ENCODE measurements at regions not wholly inside any gene's neighbourhood (a gene's known extent, or its start where the extent isn't known, plus 50 kb on each side); places are given as distances from the start of the nearest gene placed in this dataset.

DNA sequence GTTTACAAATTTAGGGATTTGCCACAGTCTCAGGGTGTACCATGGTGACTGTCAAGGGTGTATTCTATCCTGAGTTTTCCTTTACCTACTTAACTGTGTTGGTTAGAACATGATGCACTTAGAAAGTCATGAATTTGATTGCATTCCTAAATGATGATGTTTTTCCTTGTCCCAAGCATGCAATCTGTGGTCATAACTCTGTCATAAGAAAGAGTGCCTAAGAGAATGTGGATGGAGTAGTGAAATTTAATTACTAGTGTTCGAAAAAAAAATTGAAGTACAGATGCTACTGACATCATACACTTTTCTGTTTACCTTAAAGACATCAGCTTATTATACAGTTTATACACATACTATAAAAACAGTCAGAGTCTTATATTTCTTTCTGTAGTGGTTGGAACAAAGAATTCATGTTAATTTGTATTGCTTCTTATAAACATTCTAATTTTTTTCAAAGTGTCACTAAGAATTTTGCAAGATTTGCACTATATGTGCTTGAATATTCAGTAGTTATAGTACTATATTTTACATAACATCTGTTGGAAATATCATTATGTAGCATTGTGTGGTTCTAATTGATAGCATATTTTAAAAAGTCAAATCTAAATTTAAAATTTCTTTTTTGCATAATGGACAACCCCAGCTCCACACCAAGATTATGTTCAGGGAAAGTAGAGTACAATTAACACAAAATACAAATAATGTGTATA, 231.3 kb upstream of the KCNMB2 start:
- TF ChIP-seq POLR2A (IDR thresholded peaks at IDR 0.05; ENCODE audit: low read depth, low read length) (no peak), TAF1 (IDR thresholded peaks at IDR 0.05; ENCODE audit: low read depth, low read length) (no peak)

Data from GM12891 (cell line).